T-helper 2 cell treated with Interferon-gamma antibody and Interleukin-4, amounts not matched to agents 5 μg/mL and 100 μg/mL, for 36 hours (primary cell): ENCODE measurements at regions not wholly inside any gene's neighbourhood (a gene's known extent, or its start where the extent isn't known, plus 50 kb on each side); places are given as distances from the start of the nearest gene placed in this dataset.
A peak's percentile ranks its signal among the peaks of the same experiment; 100 is the strongest.
"Not testable (repeated sequence)": the region's sequence is repeated elsewhere in the genome, so short reads cannot be mapped to it uniquely, and the experiment has no call there.

ENCODE experiments used
- DNase-seq: peaks from one replicate; pipeline ENCODE4 v3.0.0; 2021; ENCODE audit warnings: low spot score
- H3K27ac Mint-ChIP-seq: one replicate; pipeline ENCODE4 v1.8.0; 2021; ENCODE audit warnings: mild to moderate bottlenecking, mixed read lengths
- H3K27me3 Mint-ChIP-seq: one replicate; pipeline ENCODE4 v1.8.0; 2021; ENCODE audit warnings: low read depth, mixed read lengths
- H3K36me3 Mint-ChIP-seq: one replicate; pipeline ENCODE4 v1.8.0; 2021; ENCODE audit warnings: low read depth, mixed read lengths
- H3K4me1 Mint-ChIP-seq: one replicate; pipeline ENCODE4 v1.8.0; 2021; ENCODE audit warnings: low read depth, mixed read lengths
- H3K4me3 Mint-ChIP-seq: one replicate; pipeline ENCODE4 v1.8.0; 2022; ENCODE audit warnings: mild to moderate bottlenecking, moderate library complexity, mixed read lengths
- H3K9me3 Mint-ChIP-seq: one replicate; pipeline ENCODE4 v1.8.0; 2021; ENCODE audit warnings: mixed read lengths

DNA sequence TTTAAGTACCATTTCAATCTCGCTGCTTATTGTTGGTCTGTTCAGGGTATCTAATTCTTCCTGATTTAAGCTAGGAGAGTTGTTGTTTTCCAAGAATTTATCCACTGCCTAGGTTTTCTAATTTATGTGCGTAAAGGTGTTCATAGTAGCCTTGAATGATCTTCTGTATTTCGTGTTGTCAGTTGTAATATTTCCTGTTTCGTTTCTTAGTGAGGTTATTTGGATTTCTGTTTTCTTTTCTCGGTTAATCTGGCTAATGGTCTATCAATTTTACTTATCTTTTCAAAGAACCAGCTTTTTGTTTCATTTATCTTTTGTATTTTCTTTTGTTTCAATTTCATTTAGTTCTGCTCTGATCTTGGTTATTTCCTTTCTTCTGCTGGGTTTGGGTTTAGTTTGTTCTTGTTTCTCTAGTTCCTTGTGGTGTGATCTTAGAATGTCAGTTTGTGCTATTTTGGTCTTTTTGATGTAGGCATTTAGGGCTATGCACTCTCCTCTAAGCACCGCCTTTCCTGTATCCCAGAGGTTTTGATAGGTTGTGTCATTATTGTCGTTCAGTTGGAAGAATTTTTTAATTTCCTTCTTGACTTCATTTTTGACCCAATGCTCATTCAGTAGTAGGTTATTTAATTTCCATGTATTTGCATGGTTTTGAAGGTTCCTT, 92.5 kb upstream of the CSRP2 start:
- H3K4me1 Mint-ChIP-seq, H3K36me3 Mint-ChIP-seq, H3K9me3 Mint-ChIP-seq, DNase-seq: not testable (repeated sequence)
- Mint-ChIP-seq H3K27ac (peak overlapping the region; percentile 66), H3K27me3 (peaks cover 32% of the 10 kb centered on the region), H3K4me3 (peak overlapping the region; percentile 49)

DNA sequence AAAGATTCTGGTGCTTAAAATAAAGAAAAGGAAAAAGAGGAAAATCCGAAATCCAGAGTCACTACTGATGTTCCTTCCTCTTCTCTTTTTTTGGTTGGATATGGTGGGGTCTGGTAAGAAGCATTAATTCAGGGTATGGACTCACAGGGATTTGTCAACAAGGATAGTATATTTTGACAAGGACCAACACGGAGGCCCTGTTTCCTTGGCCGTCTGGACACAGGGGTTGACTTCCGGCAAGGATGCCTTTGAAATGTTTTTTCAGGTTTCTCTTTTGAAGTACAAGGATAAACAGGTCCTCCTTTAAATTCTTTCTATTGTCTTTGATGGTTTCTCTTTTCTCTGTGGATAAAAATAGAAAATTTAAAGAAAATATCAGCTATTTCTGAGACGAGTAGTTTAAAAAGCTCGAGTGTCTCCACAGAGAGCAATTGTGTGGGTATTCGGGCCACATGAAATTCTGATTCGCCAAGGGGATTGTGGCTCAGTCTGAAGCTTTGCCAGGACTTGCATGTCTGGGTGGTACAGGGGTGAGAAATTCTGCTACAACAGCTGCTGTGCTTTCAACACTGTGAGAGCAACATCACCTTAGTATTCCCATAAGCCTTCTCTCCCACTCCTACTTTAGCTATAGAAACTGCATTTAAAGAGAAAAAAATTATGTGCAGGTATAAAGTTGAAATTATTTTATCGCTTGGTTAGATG, 88.5 kb upstream of the CSRP2 start:
- Mint-ChIP-seq H3K4me1 (peaks cover 6% of the 10 kb centered on the region), H3K27me3 (peaks cover 14% of the 10 kb centered on the region), H3K4me3 (no peak overlapping the region), H3K36me3 (no peaks in the 10 kb centered on the region), H3K9me3 (peaks cover 4% of the 10 kb centered on the region), H3K27ac (no peak overlapping the region)
- no peak for DNase-seq

DNA sequence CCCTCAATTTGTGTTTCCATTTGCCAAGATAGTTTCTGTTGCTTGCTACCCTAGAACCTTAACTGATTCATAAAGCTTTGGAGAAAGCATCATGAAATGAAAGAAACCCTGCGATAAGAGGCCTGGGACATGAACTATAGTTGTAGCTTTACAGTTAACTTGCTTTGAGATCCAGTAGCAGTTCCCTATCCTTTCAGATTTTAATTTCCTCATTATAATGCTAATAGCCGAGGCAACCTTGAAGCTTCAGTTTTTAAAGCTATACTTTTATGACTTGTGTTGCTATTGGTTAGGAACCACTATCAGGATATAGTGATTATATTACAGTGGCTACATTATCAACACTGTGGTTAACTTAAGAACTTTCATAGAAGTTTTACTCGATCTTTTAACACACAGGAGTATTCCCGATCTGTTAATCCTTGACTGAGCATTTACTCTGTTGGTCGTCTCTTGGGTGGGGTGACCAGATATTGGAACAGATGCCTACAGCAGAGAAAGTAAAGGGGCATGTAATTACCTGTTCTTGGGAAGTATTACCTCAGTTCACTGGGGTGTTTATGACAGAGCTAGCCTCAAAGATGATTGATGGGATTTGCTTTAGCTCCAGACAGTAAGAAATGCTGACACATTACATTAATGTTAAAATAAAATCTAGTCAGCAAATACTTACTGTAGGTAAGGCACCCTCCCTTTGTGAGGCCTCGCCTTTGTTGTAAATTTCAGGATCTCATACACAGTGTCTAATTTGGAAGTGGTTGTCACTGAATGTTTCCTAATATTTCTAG, 86.2 kb upstream of the CSRP2 start:
- H3K4me3 Mint-ChIP-seq: no peak overlapping the region
- H3K27me3 Mint-ChIP-seq: peaks cover 16% of the 10 kb centered on the region
- H3K9me3 Mint-ChIP-seq: peaks cover 4% of the 10 kb centered on the region
- H3K36me3 Mint-ChIP-seq: no peaks in the 10 kb centered on the region
- no peak for DNase-seq
- no peaks in the 10 kb centered on the region for H3K4me1 Mint-ChIP-seq
- no peak overlapping the region for H3K27ac Mint-ChIP-seq

DNA sequence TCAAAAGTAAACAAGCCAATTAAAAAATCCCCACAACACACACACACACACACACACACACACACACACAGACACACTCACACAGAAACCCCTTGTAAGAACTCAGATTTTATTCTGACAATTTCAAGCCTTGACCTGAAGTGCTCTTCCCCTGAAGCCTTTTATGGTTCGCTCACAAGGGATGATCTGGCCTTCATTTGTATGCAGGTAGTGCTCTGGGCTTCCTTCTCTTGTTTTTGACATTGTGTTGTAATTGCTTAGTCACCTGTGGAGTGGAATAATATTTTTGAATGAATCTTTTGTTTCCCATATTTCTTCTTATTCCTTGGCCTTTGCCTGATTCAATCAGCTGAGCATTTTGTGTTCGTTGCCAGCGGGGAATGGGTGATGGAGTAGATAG, 83.3 kb upstream of the CSRP2 start:
- Mint-ChIP-seq H3K36me3 (no peaks in the 10 kb centered on the region), H3K27ac (no peak overlapping the region), H3K4me3 (no peak overlapping the region), H3K9me3 (no peaks in the 10 kb centered on the region), H3K4me1 (no peaks in the 10 kb centered on the region), H3K27me3 (peaks cover 13% of the 10 kb centered on the region)
- DNase-seq: no peak

DNA sequence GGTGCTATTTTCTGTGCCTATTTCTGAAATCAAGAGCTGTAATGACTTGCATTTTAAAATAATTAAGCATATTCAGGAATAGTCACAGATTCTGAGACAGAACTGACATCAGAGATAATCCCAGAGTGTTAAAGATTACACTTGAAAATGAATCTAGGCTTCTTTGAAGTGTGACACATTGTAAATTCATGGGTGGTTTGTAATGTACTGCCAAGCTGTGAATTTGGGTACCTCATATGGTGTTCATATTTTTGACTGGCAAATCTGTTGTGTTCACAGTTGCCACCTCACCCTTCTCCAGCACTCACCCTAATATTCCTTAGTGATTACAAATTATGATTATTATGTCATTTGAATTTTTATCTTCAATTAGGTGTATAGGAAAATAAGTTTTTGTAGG, 78.5 kb upstream of the CSRP2 start:
- H3K4me3 Mint-ChIP-seq: no peak overlapping the region
- no peak for DNase-seq
- no peaks in the 10 kb centered on the region for H3K4me1 Mint-ChIP-seq
- H3K27me3 Mint-ChIP-seq: peaks cover 6% of the 10 kb centered on the region
- no peaks in the 10 kb centered on the region for H3K36me3 Mint-ChIP-seq
- no peaks in the 10 kb centered on the region for H3K9me3 Mint-ChIP-seq
- no peak overlapping the region for H3K27ac Mint-ChIP-seq

DNA sequence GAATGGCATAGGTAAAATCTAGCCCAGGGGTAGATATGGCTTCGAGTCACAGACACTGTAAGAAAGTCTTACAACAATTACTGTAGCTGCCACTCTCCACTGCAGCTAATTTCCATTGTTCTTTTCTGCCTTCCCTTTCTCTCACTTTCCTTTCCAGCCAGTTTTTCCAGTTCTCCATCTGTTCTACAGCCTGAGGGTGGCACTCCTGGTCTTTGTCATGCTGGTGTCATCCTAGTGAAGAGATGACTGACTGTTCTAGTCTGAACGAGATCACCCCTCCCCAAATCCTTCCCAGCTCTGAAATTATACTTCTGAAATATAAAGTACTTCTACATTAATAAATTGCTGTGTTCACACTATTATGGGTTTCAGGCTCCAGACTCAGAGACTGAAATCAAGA, 74.2 kb upstream of the CSRP2 start:
- Mint-ChIP-seq H3K9me3 (no peaks in the 10 kb centered on the region), H3K36me3 (no peaks in the 10 kb centered on the region), H3K27me3 (peaks cover 5% of the 10 kb centered on the region), H3K27ac (no peak overlapping the region), H3K4me1 (no peaks in the 10 kb centered on the region), H3K4me3 (no peak overlapping the region)
- no peak for DNase-seq

DNA sequence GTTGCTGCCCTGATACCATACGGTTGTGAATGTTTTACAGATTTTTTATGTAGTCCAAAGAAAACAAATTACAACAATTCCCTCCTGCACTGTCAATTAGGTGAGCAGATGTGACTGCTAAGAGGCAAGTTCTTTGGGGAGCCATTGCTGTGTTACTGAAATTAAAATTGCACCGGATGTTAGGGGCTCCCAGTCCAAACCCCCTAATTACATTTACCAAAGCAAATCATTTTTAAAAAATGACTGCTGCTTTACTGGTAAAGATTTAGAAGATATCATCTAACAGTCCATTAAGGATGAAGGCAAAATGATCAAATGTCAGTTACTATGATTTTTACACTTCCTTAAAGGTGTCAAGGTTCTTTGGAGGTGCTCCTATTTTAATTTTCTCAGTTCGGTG, 70.1 kb upstream of the CSRP2 start:
- H3K36me3 Mint-ChIP-seq: no peaks in the 10 kb centered on the region
- DNase-seq: no peak
- no peaks in the 10 kb centered on the region for H3K4me1 Mint-ChIP-seq
- no peaks in the 10 kb centered on the region for H3K9me3 Mint-ChIP-seq
- H3K4me3 Mint-ChIP-seq: no peak overlapping the region
- no peak overlapping the region for H3K27ac Mint-ChIP-seq
- H3K27me3 Mint-ChIP-seq: peaks cover 3% of the 10 kb centered on the region

DNA sequence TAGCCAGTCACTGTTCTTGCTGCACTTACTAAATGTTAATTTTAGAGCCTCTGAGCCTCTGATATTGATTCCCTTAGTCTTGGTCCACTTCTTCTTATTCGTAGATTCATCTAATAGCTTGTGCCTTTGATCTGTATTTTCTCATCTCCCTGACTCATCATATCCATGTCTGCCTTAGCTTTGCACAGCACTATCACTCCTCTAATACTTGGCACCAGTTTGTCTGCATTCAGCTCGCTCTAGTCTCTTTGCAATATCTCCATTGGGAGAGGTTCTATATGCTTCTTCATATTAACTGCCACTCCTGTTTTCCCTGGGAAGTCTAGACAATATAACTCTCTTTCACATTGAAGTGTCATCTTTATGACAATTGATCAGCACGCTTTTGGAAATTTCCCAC, 68.5 kb upstream of the CSRP2 start:
- DNase-seq: no peak
- H3K4me1 Mint-ChIP-seq: no peaks in the 10 kb centered on the region
- no peak overlapping the region for H3K4me3 Mint-ChIP-seq
- peaks cover 4% of the 10 kb centered on the region for H3K27me3 Mint-ChIP-seq
- no peaks in the 10 kb centered on the region for H3K9me3 Mint-ChIP-seq
- no peak overlapping the region for H3K27ac Mint-ChIP-seq
- no peaks in the 10 kb centered on the region for H3K36me3 Mint-ChIP-seq

DNA sequence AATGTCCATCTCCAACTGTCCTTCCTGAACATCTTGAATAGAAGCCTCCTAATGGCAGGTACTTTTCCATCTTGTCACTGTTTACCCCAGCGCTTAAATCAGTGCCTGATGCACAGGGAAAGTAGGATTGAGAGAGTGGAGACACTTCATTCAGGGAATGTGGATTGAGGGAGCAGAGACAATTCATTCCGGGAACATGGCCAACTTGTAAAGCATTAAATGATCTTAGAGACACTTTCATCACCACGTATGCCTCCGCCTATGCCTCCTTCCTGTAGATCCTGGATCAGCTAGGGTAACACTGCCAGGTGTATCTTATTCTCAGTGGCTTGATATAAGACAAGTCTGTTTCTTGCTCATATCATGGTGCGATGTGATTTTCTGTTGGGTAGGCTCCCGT, 67.6 kb upstream of the CSRP2 start:
- no peaks in the 10 kb centered on the region for H3K9me3 Mint-ChIP-seq

DNA sequence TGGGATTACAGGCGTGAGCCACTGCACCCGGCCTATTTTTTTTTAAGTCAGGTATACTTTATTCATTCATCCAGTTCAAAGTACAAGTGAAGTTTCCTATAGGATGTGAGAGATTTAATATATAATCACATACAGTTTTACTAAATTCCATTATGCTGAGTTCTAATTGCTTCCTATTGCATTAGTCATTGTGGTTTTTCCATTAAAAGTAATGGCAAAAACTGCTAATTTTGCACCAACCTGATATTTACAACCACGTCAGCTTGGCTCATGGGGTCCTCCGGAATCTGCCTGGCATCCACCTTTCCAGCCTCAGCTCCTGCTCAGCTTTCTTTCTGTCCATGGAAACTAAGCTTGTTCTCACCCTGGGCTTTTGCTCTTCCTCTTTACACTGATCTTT, 67.0 kb upstream of the CSRP2 start:
- H3K27me3 Mint-ChIP-seq: peaks cover 4% of the 10 kb centered on the region
- no peak overlapping the region for H3K4me3 Mint-ChIP-seq
- H3K9me3 Mint-ChIP-seq: no peaks in the 10 kb centered on the region
- H3K36me3 Mint-ChIP-seq: no peaks in the 10 kb centered on the region
- no peaks in the 10 kb centered on the region for H3K4me1 Mint-ChIP-seq
- DNase-seq: no peak
- H3K27ac Mint-ChIP-seq: no peak overlapping the region

More for the DNA sequence above, 67.6 kb upstream of the CSRP2 start:
- DNase-seq: no peak
- no peaks in the 10 kb centered on the region for H3K36me3 Mint-ChIP-seq
- peaks cover 4% of the 10 kb centered on the region for H3K27me3 Mint-ChIP-seq
- no peak overlapping the region for H3K4me3 Mint-ChIP-seq
- no peaks in the 10 kb centered on the region for H3K4me1 Mint-ChIP-seq
- H3K27ac Mint-ChIP-seq: no peak overlapping the region

DNA sequence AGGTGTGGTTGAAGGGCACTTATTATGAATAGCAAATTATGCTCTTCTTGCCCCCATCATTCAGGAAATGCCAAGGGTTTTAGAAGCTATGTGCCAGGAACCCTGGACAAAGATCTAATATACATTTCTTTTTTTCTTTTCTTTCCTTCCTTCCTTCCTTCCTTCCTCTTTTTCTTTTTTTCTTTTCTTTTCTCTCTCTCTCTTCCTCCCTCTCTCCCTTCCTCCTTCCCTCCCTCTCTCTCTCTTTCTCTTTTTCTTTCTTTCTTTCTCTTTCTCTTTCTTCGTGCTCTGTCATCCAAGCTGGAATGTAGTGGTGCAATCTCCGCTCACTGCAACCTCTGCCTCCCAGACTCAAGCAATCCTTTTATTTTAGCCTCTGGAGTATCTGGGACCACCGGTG, 66.1 kb upstream of the CSRP2 start:
- H3K27me3 Mint-ChIP-seq: peaks cover 2% of the 10 kb centered on the region
- no peaks in the 10 kb centered on the region for H3K9me3 Mint-ChIP-seq
- no peak for DNase-seq
- no peak overlapping the region for H3K4me3 Mint-ChIP-seq
- no peaks in the 10 kb centered on the region for H3K36me3 Mint-ChIP-seq
- H3K27ac Mint-ChIP-seq: no peak overlapping the region
- no peaks in the 10 kb centered on the region for H3K4me1 Mint-ChIP-seq

DNA sequence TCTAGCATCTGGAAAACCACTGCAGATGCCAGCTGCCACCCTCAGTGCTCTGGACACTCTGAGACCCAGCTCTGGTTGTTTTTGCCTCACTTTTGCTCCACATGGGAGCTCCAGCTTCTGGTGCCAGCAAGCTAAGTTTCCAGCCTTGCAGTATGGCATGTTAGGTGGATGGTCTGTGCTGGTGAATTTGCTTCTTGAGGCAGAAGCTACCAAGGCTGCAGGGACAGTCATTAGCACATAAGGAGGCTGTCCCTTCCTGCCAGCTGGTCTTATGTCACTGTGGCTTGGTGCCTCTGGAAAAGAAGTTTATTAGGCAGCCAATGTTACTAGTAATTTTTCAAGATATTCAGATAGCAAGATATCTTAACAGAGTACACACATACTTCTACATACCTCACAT, 64.2 kb upstream of the CSRP2 start:
- no peak overlapping the region for H3K4me3 Mint-ChIP-seq
- H3K4me1 Mint-ChIP-seq: no peaks in the 10 kb centered on the region
- H3K36me3 Mint-ChIP-seq: no peaks in the 10 kb centered on the region
- no peak for DNase-seq
- peaks cover 2% of the 10 kb centered on the region for H3K27me3 Mint-ChIP-seq
- H3K9me3 Mint-ChIP-seq: no peaks in the 10 kb centered on the region
- H3K27ac Mint-ChIP-seq: no peak overlapping the region

DNA sequence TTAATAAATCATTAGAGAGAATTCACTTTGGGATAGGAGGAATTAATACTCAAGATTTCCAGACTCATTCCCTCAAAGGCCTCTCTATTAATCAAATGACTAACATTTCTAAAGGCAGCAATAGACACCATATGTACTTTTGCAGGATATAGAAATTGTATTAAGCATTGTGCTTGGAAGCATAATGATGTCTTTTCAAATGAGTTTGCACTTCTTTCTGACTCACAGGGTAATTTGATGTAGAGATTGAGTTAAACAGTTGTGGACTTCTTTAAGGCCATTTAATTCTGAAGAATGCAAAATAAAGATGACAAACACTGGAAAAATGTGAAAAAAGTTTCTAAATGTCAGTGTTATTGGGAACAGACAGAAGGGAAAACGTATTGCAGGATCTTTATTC, 63.4 kb upstream of the CSRP2 start:
- Mint-ChIP-seq H3K27me3 (peaks cover 2% of the 10 kb centered on the region), H3K27ac (no peak overlapping the region), H3K4me1 (no peaks in the 10 kb centered on the region)

DNA sequence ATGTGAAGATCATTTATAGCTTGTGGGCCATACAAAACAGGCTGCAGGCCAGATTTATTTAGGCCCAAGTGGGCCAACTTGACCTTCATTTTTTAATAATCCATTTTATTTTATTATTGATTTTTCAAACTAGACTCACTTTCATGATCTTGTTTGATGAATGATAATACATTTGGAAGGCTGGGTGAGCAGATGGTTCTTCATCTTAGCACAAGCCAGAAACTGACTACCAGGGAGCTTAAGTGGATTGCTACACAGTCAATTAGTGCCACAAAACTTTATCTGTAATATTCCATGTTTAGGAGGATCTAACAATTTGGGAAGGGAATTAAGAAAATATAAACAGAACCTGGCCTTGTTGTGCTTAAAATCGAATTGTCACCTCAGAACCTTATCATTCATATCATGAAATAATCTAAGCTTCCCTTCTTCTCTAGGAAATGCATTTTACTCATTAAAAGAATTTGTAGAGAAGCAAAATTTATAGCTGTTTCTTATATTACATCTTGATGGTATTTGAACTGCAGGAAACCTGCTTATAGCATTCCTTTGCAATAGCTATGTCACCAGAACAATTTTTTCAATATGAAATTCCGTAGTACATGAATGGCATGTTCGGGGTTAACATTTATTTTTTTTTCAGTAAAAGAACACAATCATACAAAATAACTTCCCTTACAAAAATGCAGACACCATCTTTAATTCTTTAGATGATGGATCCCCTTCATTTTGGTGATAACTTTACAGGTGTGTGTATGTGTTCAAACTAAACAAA, 62.0 kb upstream of the CSRP2 start:
- H3K27me3 Mint-ChIP-seq: peaks cover 2% of the 10 kb centered on the region
- DNase-seq: no peak
- H3K27ac Mint-ChIP-seq: no peak overlapping the region
- H3K9me3 Mint-ChIP-seq: no peaks in the 10 kb centered on the region
- no peaks in the 10 kb centered on the region for H3K4me1 Mint-ChIP-seq
- H3K36me3 Mint-ChIP-seq: no peaks in the 10 kb centered on the region
- H3K4me3 Mint-ChIP-seq: no peak overlapping the region

More for the DNA sequence above, 63.4 kb upstream of the CSRP2 start:
- Mint-ChIP-seq H3K36me3 (no peaks in the 10 kb centered on the region), H3K4me3 (no peak overlapping the region), H3K9me3 (no peaks in the 10 kb centered on the region)
- no peak for DNase-seq
